HG02870 (cell line): ENCODE measurements at regions not wholly inside any gene's neighbourhood (a gene's known extent, or its start where the extent isn't known, plus 50 kb on each side); places are given as distances from the start of the nearest gene placed in this dataset.
"Not testable (repeated sequence)": the region's sequence is repeated elsewhere in the genome, so short reads cannot be mapped to it uniquely, and the experiment has no call there.

Source experiments
- ATAC-seq: cut with Tn5 transposase; IDR thresholded peaks from one replicate; pipeline ENCODE4 v1.9.1; 2021; ENCODE audit warnings: mild to moderate bottlenecking, moderate library complexity; ENCODE audit not compliant: unreplicated experiment

DNA sequence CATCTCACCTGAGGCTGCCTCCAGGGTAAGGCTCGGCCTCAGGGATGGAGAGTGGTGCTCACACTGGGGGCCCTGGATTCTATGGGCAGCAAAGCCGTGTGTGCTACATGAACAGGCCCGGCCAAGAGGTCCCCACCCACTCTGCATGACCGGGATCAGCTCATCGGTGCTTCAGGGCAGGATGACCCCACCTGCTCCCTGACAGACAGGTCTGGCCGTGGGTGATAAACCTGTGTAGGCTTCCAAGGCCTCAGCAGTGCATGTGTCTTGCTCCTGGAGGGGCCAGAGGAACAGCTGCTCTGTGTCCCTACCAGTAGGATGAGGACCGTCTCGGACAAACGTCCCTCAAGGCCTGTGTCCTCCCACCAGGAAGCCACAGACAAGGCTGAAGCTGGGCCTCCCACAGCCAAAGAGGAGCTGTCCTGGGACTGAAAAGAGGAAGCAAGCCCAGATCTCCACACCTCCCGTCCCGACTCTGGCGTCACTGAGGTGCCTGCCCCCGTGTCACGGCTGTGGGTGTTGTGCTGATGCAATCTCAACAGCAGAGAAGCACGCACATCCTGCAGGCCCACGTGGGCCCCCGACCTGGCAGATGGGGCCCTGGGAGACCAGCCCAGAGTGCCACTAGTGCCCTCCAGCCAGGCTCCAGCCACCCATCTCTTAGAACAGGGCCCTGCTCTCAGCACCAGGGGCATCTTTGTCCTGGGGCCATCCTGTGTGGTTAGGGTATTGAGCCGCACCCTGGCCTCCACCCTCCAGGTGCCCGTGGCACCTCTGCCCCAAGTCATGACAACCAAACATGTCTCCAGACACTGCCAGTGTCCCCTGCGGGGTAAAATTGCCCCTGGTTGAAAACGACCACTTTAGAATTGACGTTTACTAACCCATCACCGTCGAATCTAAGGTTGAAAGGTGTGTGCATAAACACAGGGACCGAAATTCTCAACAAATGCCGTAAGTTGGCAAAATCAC lies 5455.9 kb upstream of the TPTE start:
- peak; percentile 55 for ATAC-seq

DNA sequence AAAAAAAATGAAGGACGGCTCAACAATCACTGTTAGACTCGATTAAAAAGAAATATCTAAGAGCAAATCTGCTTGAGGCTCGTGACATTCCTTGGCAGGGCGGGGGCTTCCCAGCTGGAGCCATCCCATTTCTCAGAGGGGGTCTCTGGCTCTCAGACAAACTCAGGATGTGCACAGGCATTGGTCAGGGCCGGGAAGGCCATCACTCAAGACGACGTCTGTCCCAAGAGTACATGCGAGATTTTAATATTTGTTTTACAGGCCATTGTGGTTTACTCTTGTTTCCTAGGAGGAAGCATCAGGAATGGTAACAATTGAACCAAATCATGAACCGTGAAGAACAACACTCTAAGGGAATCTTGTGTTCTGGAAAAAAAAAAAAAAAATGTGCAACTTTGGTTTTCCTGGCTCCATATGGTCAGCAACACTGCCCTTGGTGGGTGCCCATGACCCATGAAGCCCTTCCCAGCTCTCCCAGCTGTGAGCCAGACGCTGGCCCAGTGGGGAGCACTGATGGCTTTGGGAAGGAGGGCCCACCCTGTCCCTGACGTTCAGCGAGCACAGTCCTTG lies 5454.6 kb upstream of the TPTE start:
- ATAC-seq: not testable (repeated sequence)

- ATAC-seq: not testable (repeated sequence)
Measured at GRCh38 chr21:5067326-5068048, 5453.9 kb upstream of the TPTE start.

DNA sequence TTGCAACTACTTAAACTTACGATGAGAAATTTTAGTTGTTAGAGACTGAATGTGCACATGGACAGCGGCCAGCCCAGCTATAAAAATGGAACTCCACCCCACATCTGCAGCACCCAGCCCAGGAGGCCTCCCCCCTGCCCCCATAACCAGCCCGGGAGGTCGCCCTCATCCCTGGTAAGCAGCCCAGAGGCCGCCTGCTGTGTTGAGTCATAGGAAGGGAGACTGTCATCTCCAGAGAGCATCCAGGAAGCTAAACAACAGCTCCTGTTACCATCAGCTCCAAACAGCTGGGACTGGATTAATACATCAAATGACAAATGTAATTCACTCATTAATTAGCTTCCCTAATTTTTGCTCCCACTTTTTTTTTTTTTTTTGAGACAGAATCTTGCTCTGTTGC lies 5452.7 kb upstream of the TPTE start:
- ATAC-seq: not testable (repeated sequence)

- ATAC-seq: not testable (repeated sequence)
Measured at GRCh38 chr21:5071180-5071579, 5450.2 kb upstream of the TPTE start.

DNA sequence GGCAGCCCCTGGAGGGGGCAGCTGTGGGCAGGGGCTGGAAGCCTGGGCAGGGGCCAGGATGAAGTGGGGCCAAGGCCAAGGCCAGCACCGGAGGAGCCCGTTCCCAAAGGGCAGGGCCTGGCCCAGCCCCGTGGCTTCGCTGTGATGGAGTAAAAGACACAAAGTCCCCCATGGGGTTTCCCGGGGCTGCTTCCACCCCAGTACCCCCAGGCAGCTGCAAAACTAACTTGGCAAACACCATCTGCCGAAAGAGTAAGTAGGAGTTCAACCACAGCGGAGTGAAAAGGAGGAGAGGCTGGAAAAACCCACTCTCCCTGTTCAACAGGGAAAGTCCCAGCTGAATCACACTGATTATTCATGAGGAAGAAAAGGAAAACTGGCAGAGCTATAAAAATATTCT lies 5444.5 kb upstream of the TPTE start:
- ATAC-seq: not testable (repeated sequence)

DNA sequence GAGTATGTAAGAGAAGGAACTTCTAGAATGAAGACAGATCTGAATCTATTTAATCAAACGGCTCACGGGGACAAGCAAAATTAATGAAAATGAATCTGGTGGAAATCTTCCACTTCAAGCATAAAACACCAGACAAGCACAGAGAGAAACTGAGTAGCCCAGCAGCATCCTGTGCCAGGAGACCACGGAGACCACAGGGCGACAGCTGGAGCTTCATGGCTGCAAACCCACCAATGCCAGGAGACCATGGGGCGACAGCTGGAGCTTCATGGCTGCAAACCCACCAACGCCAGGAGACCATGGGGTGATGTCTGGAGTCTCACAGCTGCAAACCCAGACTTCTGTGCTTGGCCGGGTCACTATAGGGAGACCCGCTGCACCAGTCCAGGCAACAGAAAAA lies 5442.0 kb upstream of the TPTE start:
- not testable (repeated sequence) for ATAC-seq

GRCh38 chr21:5080015-5080414 lies 5441.4 kb upstream of the TPTE start:
- ATAC-seq: not testable (repeated sequence)

DNA sequence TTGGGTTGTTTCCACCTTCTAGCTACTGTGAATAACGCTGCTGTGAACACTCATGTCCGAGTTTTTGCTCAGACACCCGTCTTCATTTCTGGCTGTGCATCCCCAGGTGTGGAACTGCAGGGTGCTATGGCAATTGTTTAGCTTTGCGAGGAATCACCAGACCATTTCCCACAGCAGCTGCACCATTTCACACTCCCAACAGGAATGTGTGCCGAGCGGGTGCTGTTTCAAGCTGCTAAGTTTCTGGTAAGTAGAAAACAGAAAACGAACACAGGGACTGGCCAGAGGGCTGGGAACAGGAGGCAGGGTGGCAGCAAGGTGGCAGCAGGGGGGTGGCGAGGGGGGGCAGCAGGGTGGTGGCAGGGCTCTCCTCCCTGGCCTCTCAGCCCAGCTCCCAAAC lies 5437.1 kb upstream of the TPTE start:
- not testable (repeated sequence) for ATAC-seq

GRCh38 chr21:5085456-5085855 lies 5435.9 kb upstream of the TPTE start:
- ATAC-seq: not testable (repeated sequence)

DNA sequence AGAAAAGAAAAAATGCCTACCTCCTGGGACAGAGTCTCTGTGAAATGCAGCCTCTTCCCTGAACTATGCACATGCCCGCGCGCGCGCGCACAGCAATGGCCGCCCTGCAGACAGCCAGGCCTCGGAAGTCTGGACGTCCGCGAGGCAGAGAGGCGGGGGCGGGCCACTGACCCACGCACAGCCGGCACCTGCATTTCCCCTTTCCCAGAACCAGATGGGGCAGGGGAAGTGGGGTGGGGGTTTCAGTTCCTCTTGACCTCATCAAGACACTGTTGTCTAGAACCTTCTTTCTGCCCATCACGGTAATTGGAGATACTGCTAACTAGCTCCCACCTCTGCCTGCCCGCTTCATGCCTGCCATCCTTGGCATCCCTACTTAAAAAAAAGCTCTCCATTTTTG lies 5435.0 kb upstream of the TPTE start:
- not testable (repeated sequence) for ATAC-seq

DNA sequence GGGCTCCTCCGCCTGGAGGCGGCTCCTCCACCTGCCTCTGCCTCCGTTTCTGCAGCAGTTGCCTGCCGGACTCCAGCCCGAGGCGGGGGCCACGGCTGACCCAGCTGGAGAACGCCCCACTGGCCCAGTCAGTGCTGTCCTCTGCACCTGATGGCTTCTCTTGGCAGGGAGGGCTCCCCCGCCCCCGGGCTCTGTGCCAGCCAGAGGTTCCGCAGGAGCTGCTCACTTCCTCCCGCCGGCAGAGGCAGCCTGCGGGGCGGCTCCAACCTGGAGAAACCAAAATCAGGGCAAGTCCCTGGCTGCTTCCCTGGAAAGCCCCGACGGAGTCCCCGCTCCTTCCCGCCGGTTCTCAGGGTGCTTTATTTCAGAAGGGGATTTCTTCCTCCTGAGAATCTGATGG lies 5432.6 kb upstream of the TPTE start:
- not testable (repeated sequence) for ATAC-seq

- not testable (repeated sequence) for ATAC-seq
Measured at GRCh38 chr21:5089399-5090089, 5431.8 kb upstream of the TPTE start.

DNA sequence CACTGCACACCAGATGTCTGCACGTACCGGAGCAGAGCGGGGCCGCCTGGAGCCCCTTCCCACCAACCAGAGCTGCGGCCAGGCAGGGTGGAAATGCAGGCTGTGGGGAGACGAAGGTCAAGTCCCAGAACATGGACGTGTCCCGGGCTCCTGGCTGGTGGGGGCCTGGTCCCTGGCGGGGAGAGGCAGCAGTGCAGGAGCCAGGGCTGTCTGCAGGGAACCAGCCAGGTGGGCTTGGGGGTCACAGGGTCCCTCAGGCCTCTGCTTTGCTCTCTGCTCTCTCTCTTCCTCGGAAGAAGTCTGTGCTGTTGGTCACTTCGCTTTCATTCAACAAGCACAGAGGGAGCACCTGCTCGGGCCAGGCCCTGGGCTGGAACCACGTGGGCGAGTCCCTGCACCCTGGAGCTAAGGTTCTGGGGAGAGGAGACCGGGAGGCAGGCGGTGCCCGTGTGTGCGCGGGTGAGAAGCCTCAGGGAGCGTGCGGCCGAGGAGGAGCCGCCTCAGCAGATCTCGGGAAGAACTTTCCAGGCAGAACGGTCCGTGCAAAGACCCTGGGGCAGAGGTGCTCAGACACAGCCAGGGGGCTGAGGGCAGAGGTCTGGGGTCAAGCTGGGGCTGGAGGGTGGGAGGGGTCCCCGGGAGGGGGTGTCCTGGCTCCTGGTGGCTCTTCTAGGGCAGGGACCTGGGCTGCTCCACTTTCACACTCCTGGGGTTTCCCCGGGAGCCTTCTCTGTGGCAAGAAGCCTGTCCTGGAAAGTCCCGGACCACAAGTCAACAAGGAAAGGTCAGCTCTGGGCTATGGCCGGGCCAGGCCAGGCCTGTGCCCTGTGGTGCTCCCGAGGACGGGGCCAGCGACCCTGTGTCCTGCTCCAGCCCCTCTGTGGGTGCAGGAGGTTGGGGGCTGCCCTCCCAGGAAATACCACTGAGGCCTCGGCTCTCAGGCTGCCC lies 5431.0 kb upstream of the TPTE start:
- not testable (repeated sequence) for ATAC-seq

GRCh38 chr21:5091274-5091673 lies 5430.1 kb upstream of the TPTE start:
- not testable (repeated sequence) for ATAC-seq

GRCh38 chr21:5095628-5096027 lies 5425.8 kb upstream of the TPTE start:
- not testable (repeated sequence) for ATAC-seq

- not testable (repeated sequence) for ATAC-seq
Measured at GRCh38 chr21:5098010-5098743, 5423.2 kb upstream of the TPTE start.

- ATAC-seq: not testable (repeated sequence)
Measured at GRCh38 chr21:5100604-5101174, 5420.7 kb upstream of the TPTE start.

GRCh38 chr21:5101749-5102148 lies 5419.6 kb upstream of the TPTE start:
- peak; percentile 37 for ATAC-seq
